ENCODE measurements at regions not wholly inside any gene's neighbourhood (a gene's known extent, or its start where the extent isn't known, plus 50 kb on each side); places are given as distances from the start of the nearest gene placed in this dataset.
"Not testable (repeated sequence)": the region's sequence is repeated elsewhere in the genome, so short reads cannot be mapped to it uniquely, and the experiment has no call there.

DNA sequence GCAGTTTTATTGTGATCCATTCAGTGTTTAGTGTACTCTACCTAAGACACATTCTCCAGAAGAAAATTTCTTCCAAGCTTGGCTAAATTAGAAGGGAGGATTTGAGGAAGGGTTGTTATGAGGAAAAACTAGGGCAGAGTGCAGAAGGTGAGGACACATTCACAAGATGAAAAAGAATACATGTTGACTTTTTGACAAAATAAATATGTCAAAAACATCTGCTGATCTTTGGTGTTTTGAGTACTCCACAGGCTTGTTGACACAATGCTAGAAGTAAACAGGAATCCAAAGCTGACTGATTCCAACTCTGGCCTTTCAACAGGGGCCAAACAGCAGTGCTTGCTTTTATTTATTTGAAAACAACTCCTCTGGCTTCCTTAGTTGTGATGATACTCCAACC lies 125.8 kb upstream of the SLC7A11 start:
- H3K4me3 Mint-ChIP-seq (ENCODE audit: unreplicated experiment), result no peak overlapping the region
- H3K27me3 Mint-ChIP-seq (ENCODE audit: unreplicated experiment), result no peaks in the 10 kb centered on the region
- no peaks in the 10 kb centered on the region for H3K36me3 Mint-ChIP-seq (ENCODE audit: low read depth, unreplicated experiment)
- no peak overlapping the region for H3K27ac Mint-ChIP-seq (ENCODE audit: unreplicated experiment)
- no peak for DNase-seq (ENCODE audit: low spot score)
- no peaks in the 10 kb centered on the region for H3K9me3 Mint-ChIP-seq (ENCODE audit: unreplicated experiment)
- TF ChIP-seq, protein P1, sequence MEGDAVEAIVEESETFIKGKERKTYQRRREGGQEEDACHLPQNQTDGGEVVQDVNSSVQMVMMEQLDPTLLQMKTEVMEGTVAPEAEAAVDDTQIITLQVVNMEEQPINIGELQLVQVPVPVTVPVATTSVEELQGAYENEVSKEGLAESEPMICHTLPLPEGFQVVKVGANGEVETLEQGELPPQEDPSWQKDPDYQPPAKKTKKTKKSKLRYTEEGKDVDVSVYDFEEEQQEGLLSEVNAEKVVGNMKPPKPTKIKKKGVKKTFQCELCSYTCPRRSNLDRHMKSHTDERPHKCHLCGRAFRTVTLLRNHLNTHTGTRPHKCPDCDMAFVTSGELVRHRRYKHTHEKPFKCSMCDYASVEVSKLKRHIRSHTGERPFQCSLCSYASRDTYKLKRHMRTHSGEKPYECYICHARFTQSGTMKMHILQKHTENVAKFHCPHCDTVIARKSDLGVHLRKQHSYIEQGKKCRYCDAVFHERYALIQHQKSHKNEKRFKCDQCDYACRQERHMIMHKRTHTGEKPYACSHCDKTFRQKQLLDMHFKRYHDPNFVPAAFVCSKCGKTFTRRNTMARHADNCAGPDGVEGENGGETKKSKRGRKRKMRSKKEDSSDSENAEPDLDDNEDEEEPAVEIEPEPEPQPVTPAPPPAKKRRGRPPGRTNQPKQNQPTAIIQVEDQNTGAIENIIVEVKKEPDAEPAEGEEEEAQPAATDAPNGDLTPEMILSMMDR (IDR thresholded peaks at IDR 0.05; ENCODE audit: unreplicated experiment), result no peak
- peaks cover 2% of the 10 kb centered on the region for H3K4me1 Mint-ChIP-seq (ENCODE audit: unreplicated experiment)

DNA sequence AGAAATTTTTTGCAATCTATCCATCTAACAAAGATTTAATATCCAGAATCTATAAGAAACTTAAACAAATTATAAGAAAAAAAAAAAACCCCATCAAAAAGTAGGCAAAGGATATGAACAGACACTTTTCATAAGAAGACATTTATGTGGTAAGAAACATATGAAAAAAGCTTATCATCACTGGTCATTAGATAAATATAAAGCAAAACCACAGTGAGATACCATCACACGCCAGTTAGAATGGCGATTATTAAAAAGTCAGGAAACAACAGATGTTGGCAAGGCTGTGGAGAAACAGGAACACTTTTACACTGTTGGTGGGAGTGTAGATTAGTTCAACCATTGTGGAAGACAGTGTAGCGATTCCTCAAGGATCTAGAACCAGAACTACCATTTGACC lies 110.3 kb upstream of the SLC7A11 start:
- not testable (repeated sequence) for H3K4me3 Mint-ChIP-seq (ENCODE audit: unreplicated experiment); H3K27ac Mint-ChIP-seq (ENCODE audit: unreplicated experiment); H3K9me3 Mint-ChIP-seq (ENCODE audit: unreplicated experiment); H3K27me3 Mint-ChIP-seq (ENCODE audit: unreplicated experiment); DNase-seq (ENCODE audit: low spot score); H3K36me3 Mint-ChIP-seq (ENCODE audit: low read depth, unreplicated experiment); H3K4me1 Mint-ChIP-seq (ENCODE audit: unreplicated experiment)

DNA sequence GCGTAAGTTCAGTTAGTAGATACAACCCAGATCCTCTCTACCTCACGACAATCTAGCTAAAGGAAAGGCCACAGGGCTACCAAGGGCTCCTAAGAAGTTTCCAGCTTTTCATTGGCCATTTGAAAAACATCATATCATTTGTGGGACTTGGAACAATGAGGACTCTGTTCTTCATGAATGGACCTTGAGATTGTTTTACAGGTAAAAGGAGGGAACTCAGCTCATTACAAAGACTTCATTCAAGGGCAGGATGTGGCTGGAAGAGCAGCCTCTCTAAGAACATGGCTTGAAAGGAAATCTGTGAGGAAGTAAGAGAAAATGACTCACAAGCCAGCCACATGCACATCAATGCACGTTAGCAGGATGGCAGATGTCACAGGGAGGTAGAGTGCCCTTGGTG lies 105.9 kb upstream of the SLC7A11 start:
- H3K27me3 Mint-ChIP-seq (ENCODE audit: unreplicated experiment), result peaks cover 2% of the 10 kb centered on the region
- H3K4me1 Mint-ChIP-seq (ENCODE audit: unreplicated experiment), result peaks cover 23% of the 10 kb centered on the region
- TF ChIP-seq, protein P1 (IDR thresholded peaks at IDR 0.05; ENCODE audit: unreplicated experiment), result no peak
- H3K4me3 Mint-ChIP-seq (ENCODE audit: unreplicated experiment), result no peak overlapping the region
- DNase-seq (ENCODE audit: low spot score), result no peak
- no peaks in the 10 kb centered on the region for H3K9me3 Mint-ChIP-seq (ENCODE audit: unreplicated experiment)
- H3K27ac Mint-ChIP-seq (ENCODE audit: unreplicated experiment), result peak overlapping the region; percentile 51
- H3K36me3 Mint-ChIP-seq (ENCODE audit: low read depth, unreplicated experiment), result no peaks in the 10 kb centered on the region

DNA sequence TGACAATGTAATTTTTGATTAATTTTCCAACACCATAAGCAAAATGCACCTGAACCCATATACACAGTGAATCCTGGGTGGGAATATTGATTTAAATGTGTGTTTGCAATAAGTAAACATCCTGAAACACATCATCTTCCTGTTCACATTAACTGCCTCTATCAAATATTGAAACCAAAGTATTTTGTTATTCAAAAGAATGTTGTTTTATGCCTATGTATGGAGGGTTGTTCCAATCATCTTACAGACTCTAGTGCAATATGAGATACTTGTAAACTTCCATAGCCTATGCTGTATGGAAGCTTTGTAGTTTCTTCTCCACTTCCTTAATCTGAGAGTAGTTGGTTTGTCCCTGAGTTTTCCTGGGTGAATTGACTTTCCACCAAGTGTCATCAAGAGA lies 105.4 kb upstream of the SLC7A11 start:
- TF ChIP-seq, protein P1 (IDR thresholded peaks at IDR 0.05; ENCODE audit: unreplicated experiment), result no peak
- Mint-ChIP-seq H3K36me3 (ENCODE audit: low read depth, unreplicated experiment) (no peaks in the 10 kb centered on the region), H3K27me3 (ENCODE audit: unreplicated experiment) (no peaks in the 10 kb centered on the region), H3K4me3 (ENCODE audit: unreplicated experiment) (no peak overlapping the region), H3K9me3 (ENCODE audit: unreplicated experiment) (no peaks in the 10 kb centered on the region), H3K27ac (ENCODE audit: unreplicated experiment) (peak overlapping the region; percentile 51), H3K4me1 (ENCODE audit: unreplicated experiment) (peaks cover 23% of the 10 kb centered on the region)
- no peak for DNase-seq (ENCODE audit: low spot score)

DNA sequence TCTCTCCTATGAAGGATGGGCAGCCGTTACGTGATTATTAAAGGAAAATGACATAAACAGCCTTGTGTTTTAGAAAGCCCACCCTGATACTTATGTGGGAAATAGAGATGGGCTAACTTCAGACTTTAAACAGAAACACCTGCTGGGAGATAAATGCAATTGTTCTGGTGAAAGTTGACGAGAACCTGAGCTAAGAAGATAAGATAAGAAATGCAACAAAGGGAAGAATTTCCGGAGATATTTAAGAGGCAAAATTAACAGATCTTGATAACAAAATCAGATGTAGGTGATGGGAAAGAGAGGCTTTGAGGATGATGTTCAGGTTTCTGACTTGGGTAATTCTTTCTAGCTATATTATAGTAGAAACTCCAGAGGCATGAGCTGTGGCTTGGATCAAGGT lies 102.7 kb upstream of the SLC7A11 start:
- Mint-ChIP-seq H3K4me1 (ENCODE audit: unreplicated experiment) (peaks cover 23% of the 10 kb centered on the region), H3K9me3 (ENCODE audit: unreplicated experiment) (no peaks in the 10 kb centered on the region), H3K27me3 (ENCODE audit: unreplicated experiment) (no peaks in the 10 kb centered on the region), H3K36me3 (ENCODE audit: low read depth, unreplicated experiment) (no peaks in the 10 kb centered on the region), H3K4me3 (ENCODE audit: unreplicated experiment) (no peak overlapping the region), H3K27ac (ENCODE audit: unreplicated experiment) (no peak overlapping the region)
- no peak for DNase-seq (ENCODE audit: low spot score)
- TF ChIP-seq, protein P1 (IDR thresholded peaks at IDR 0.05; ENCODE audit: unreplicated experiment), result no peak

DNA sequence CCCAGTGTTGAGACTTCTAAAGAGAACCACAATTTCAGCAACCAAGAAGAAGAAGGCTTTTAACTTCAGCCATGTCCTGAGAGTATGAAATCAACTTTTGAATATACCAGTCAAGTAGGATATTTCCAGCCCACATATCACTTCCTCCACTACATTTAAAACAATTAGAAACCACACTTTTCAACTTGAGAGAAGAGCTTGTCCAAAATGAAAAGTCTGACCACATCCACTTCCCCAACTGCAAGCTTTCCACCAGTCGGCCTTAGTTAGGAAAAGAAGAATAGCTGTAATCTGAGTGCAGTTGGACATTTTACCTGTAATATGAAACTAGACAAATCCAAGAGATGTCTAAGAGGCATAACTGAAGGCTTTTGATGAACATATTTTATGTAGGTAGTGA lies 101.9 kb upstream of the SLC7A11 start:
- TF ChIP-seq, protein P1 (IDR thresholded peaks at IDR 0.05; ENCODE audit: unreplicated experiment), result no peak
- peaks cover 23% of the 10 kb centered on the region for H3K4me1 Mint-ChIP-seq (ENCODE audit: unreplicated experiment)
- H3K4me3 Mint-ChIP-seq (ENCODE audit: unreplicated experiment), result no peak overlapping the region
- no peak overlapping the region for H3K27ac Mint-ChIP-seq (ENCODE audit: unreplicated experiment)
- no peaks in the 10 kb centered on the region for H3K27me3 Mint-ChIP-seq (ENCODE audit: unreplicated experiment)
- H3K36me3 Mint-ChIP-seq (ENCODE audit: low read depth, unreplicated experiment), result no peaks in the 10 kb centered on the region
- no peaks in the 10 kb centered on the region for H3K9me3 Mint-ChIP-seq (ENCODE audit: unreplicated experiment)
- DNase-seq (ENCODE audit: low spot score), result no peak

Data from endothelial cell (in vitro differentiated cells).